ENCODE measurements at regions not wholly inside any gene's neighbourhood (a gene's known extent, or its start where the extent isn't known, plus 50 kb on each side); places are given as distances from the start of the nearest gene placed in this dataset.

DNA sequence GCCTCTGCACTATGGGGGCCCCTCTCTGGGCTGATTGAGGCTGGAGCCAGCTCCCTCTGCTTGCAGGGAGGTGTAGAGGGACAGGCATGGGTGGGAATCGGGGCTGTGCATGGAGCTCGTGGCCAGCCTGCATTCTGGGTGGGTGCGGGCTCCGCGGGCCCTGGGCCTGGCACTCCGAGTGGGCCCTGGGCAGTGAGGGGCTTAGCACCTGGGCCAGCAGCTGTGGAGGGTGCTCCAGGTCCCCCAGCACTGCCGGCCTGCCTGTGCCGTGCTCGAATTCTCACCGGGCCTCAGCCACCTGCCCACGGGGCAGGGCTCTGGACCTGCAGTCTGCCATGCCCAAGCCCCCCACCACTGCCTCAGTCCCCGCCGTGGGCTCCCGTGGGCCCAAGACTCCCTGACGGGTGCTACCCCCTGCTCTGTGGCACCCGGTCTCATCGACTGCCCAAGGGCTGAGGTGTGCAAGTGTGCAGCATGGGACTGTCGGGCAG is 681.2 kb downstream of the PDHA2 start:
- Mint-ChIP-seq H3K4me3 (no peak overlapping the region), H3K27me3 (ENCODE audit: low read depth in 3 of 3) (no peaks in the 10 kb centered on the region), H3K4me1 (no peaks in the 10 kb centered on the region), H3K27ac (no peak overlapping the region), H3K36me3 (no peaks in the 10 kb centered on the region), H3K9me3 (peaks cover 2 to 19% (median 13%) of the 10 kb centered on the region in 7 donors)
- no peak overlapping the region for H3K27ac ChIP-seq (ENCODE audit: low read depth in 1 of 2, low read length in 2 of 2)
- H3K4me2 ChIP-seq (replicated peaks; ENCODE audit: extremely low read depth, low read length, poor library complexity, severe bottlenecking) = no peak overlapping the region
- no peak overlapping the region for H2AFZ ChIP-seq (ENCODE audit: insufficient read depth, low read depth, low read length, poor library complexity, severe bottlenecking)
- no peak for DNase-seq
- TF ChIP-seq, protein P1, sequence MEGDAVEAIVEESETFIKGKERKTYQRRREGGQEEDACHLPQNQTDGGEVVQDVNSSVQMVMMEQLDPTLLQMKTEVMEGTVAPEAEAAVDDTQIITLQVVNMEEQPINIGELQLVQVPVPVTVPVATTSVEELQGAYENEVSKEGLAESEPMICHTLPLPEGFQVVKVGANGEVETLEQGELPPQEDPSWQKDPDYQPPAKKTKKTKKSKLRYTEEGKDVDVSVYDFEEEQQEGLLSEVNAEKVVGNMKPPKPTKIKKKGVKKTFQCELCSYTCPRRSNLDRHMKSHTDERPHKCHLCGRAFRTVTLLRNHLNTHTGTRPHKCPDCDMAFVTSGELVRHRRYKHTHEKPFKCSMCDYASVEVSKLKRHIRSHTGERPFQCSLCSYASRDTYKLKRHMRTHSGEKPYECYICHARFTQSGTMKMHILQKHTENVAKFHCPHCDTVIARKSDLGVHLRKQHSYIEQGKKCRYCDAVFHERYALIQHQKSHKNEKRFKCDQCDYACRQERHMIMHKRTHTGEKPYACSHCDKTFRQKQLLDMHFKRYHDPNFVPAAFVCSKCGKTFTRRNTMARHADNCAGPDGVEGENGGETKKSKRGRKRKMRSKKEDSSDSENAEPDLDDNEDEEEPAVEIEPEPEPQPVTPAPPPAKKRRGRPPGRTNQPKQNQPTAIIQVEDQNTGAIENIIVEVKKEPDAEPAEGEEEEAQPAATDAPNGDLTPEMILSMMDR (IDR thresholded peaks at IDR 0.05) = no peak
- peaks cover 13 to 15% of the 10 kb centered on the region in 2 donors for H3K9me3 ChIP-seq (replicated peaks in 1 of 2; ENCODE audit: control insufficient read depth in 1 of 2, insufficient read depth in 1 of 2, low read length in 2 of 2)
- H3K79me2 ChIP-seq (ENCODE audit: insufficient read depth, low read length) = no peaks in the 10 kb centered on the region
- H3K9ac ChIP-seq (ENCODE audit: insufficient read depth, low read length, poor library complexity, severe bottlenecking) = no peak overlapping the region
- intact Hi-C loops (cut with micrococcal nuclease) = no loop called here
- no peaks in the 10 kb centered on the region for H3K4me1 ChIP-seq (ENCODE audit: control insufficient read depth in 1 of 2, insufficient read depth in 2 of 2, low read length in 2 of 2)
- no peak overlapping the region for H3K4me3 ChIP-seq (replicated peaks in 1 of 3; ENCODE audit: low read depth in 2 of 3, low read length in 3 of 3)
- H4K20me1 ChIP-seq (ENCODE audit: insufficient read depth, low read length) = no peaks in the 10 kb centered on the region
- no peaks in the 10 kb centered on the region for H3K36me3 ChIP-seq (replicated peaks in 1 of 2; ENCODE audit: control insufficient read depth in 1 of 2, insufficient read depth in 2 of 2, low read length in 2 of 2)
- H3K27me3 ChIP-seq (ENCODE audit: control insufficient read depth in 2 of 2, insufficient read depth in 2 of 2, low read length in 2 of 2) = no peaks in the 10 kb centered on the region
- WGBS (ENCODE audit: insufficient coverage) = 91% methylated on average over 18 of the region's 18 CpGs

DNA sequence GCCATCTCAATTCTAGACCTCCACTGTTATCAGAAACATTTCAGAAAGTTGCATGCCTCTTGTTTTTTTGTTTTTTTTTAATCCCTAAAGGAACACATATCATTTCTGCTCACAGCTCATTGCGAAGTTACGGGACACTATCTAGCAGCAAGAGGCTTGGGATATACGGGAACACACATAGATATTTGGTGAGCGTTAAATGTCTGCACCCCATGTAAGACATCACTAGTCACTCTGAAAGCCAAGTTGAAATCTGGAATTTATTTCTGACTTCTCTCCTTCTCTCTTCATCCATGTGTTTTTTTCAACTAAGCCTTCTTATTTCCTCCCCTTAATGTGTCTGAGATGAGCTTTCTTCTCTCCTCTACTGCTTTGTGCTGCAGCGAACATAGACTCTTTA is 683.7 kb downstream of the PDHA2 start:
- no peaks in the 10 kb centered on the region for H3K4me1 ChIP-seq (ENCODE audit: control insufficient read depth in 1 of 2, insufficient read depth in 2 of 2, low read length in 2 of 2)
- DNase-seq = no peak
- H3K9me3 ChIP-seq (replicated peaks in 1 of 2; ENCODE audit: control insufficient read depth in 1 of 2, insufficient read depth in 1 of 2, low read length in 2 of 2) = peaks cover 13 to 15% of the 10 kb centered on the region in 2 donors
- H4K20me1 ChIP-seq (ENCODE audit: insufficient read depth, low read length) = no peaks in the 10 kb centered on the region
- H3K4me3 ChIP-seq (replicated peaks in 1 of 3; ENCODE audit: low read depth in 2 of 3, low read length in 3 of 3) = no peak overlapping the region
- H2AFZ ChIP-seq (ENCODE audit: insufficient read depth, low read depth, low read length, poor library complexity, severe bottlenecking) = no peak overlapping the region
- H3K36me3 ChIP-seq (replicated peaks in 1 of 2; ENCODE audit: control insufficient read depth in 1 of 2, insufficient read depth in 2 of 2, low read length in 2 of 2) = no peaks in the 10 kb centered on the region
- no peaks in the 10 kb centered on the region for H3K4me1 Mint-ChIP-seq
- intact Hi-C loops (cut with micrococcal nuclease) = no loop called here
- 50% methylated on average over 1 of the region's 5 CpGs for WGBS (ENCODE audit: insufficient coverage)
- H3K27me3 ChIP-seq (ENCODE audit: control insufficient read depth in 2 of 2, insufficient read depth in 2 of 2, low read length in 2 of 2) = no peaks in the 10 kb centered on the region
- no peaks in the 10 kb centered on the region for H3K27me3 Mint-ChIP-seq (ENCODE audit: low read depth in 3 of 3)
- no peak overlapping the region for H3K4me2 ChIP-seq (replicated peaks; ENCODE audit: extremely low read depth, low read length, poor library complexity, severe bottlenecking)
- H3K27ac ChIP-seq (ENCODE audit: low read depth in 1 of 2, low read length in 2 of 2) = no peak overlapping the region
- H3K36me3 Mint-ChIP-seq = no peaks in the 10 kb centered on the region
- no peak overlapping the region for H3K4me3 Mint-ChIP-seq
- TF ChIP-seq, protein P1 (IDR thresholded peaks at IDR 0.05) = no peak
- H3K9me3 Mint-ChIP-seq = peaks cover 3 to 19% (median 13%) of the 10 kb centered on the region in 7 donors
- H3K79me2 ChIP-seq (ENCODE audit: insufficient read depth, low read length) = no peaks in the 10 kb centered on the region
- no peak overlapping the region for H3K27ac Mint-ChIP-seq
- H3K9ac ChIP-seq (ENCODE audit: insufficient read depth, low read length, poor library complexity, severe bottlenecking) = no peak overlapping the region
